HG03060 (cell line): ENCODE measurements at regions not wholly inside any gene's neighbourhood (a gene's known extent, or its start where the extent isn't known, plus 50 kb on each side); places are given as distances from the start of the nearest gene placed in this dataset.

Source experiments
- ATAC-seq: cut with Tn5 transposase; IDR thresholded peaks from one replicate; pipeline ENCODE4 v1.9.1; 2021; ENCODE audit warnings: low read depth, moderate number of reproducible peaks; ENCODE audit not compliant: unreplicated experiment

DNA sequence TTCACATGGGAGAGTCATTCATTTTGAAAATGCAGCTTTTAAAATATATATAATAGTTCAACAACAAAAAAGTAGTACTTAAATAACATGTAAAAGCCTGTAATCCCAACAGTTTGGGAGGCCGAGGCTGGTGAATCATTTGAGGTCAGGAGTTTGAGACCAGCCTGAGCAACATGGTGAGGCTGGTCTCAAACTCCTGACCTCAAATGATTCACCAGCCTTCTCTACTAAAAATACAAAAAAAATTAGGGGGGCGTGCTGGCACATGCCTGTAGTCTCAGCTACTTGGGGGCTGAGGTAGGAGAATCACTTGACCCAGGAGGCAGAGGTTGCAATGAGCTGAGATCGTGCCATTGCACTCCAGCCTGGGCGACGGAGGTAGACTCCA, 256.3 kb upstream of the RGS6 start:
- no peak for ATAC-seq

- ATAC-seq: no peak
Observed at GRCh38 chr14:71680736-71681387, 251.4 kb upstream of the RGS6 start.

DNA sequence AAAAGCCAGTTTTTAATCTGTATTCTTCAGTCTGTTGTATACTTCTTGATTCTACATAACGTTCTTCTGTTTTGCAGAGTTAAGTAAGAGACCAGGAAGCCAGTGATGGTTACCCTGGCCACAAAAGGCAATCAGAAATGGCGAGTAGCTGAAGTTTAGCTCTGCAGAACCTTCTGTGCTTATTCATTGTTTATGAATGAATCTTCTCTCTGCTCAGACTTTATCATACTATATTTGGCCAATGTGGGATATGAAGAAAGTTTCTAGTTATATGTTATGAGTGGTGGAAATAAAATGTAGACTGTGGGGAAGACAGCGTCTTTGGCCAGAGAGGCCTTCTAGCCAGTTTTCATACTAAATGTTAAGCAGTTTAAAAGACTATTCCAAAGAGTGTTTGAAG, 249.9 kb upstream of the RGS6 start:
- no peak for ATAC-seq

DNA sequence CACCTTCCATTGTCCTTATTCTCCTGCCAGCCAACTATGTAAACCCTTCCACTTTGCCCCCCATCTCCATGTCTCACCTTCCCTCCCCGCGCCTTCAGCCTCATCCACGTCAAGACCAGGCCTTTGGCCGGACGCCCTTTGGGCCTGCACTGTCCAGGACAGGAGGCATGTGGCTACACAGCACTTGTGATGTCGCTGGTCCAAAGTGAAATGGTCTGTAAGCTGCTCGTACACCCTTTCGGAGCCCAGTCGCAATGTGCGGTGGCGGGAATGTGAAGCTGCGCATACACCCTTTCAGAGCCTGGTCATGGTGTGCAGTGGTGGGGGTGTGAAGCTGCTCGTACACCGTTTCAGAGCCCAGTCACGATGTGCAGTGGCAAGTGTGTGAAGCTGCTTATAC, 247.9 kb upstream of the RGS6 start:
- no peak for ATAC-seq

DNA sequence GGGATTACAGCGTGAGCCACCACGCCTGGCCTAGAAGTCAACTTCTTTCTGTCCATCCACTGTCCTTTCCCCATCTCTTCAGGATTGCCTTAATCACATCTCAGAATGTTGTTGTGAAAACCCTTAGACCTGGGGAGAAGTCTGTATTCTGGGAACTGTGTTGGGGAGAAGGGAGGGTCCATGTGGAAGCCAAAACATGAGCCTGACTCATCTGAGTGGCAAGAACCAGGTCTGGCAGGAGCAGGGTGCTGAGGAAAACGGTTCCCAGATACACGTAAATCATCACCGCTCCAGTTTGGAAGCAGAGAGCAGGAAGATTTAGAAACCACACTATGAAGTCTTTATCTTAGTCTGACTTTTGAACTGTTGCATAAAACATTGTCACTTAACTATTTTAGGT, 245.6 kb upstream of the RGS6 start:
- ATAC-seq: no peak

DNA sequence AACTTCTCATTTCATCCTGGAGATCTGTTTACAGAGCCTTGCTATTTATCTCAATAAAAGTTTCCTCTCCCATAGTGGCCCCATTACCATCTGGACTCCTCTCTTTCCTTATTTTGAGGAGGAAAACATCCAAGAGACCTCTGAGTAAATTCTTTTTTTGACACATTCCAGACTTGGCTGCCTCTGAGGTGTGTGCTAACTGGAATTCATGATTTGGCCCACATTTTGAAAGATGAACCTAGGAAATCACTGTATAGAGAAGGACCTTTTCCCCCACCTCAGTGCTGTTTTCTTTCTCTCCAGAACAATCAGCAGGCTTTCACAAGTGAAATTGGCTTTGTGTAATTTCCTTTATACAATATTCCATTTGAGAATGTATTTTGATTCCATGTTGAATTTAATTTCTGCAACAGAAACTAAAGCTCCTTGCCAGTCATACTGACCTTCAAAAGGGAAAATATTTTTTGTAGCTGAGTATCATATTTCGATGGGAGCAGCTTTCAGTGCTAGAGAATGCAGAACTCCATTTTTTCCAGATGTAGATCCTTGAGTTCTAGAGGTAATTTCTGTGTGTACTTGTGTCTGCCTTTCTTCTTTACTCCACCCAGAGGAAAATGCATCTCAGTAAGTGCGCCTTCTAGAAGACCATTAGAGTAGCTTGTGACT, 244.9 kb upstream of the RGS6 start:
- no peak for ATAC-seq

DNA sequence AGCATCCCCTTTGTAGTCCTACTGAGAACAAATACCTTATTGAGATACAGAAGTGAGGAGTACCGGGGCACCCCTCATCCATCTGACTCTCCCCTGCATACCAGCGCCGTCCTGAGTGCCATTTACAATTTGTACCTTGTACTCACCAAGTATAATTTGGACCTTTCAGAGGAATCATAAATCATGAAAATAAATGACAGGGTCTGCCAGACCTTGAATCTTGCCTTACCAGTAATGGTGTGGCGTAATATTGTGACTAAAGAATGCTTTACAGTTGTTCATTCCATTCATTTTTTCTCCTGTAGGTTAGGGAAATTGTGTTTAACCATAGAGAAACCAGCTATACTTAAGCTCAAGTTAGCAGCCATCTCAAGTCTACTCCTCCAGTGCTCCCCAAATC, 243.7 kb upstream of the RGS6 start:
- ATAC-seq: no peak

GRCh38 chr14:71690478-71690877, 241.8 kb upstream of the RGS6 start:
- ATAC-seq: no peak

DNA sequence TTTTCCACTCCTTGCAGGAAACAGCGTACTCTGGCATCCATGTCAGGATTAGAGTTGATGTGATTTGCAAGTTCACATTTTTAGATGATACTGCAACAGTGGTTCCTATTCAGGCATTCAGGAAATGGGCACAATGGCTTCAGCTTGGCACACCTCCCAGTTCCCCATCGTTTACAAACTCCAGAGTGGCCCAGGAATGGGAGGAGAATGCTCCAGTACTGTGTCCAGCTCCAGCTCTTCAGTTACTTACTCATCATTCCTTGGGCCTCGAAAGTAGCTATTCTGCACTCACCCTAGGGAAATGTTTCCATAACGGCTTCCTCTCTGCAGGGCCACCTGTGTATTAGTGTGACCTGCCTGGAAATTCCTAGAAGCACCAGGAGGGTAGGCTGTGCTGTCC, 239.7 kb upstream of the RGS6 start:
- no peak for ATAC-seq

- ATAC-seq: no peak
Observed at GRCh38 chr14:71693381-71693780, 238.8 kb upstream of the RGS6 start.

- no peak for ATAC-seq
Observed at GRCh38 chr14:71694591-71695530, 237.4 kb upstream of the RGS6 start.

GRCh38 chr14:71695611-71696350, 236.4 kb upstream of the RGS6 start:
- no peak for ATAC-seq

DNA sequence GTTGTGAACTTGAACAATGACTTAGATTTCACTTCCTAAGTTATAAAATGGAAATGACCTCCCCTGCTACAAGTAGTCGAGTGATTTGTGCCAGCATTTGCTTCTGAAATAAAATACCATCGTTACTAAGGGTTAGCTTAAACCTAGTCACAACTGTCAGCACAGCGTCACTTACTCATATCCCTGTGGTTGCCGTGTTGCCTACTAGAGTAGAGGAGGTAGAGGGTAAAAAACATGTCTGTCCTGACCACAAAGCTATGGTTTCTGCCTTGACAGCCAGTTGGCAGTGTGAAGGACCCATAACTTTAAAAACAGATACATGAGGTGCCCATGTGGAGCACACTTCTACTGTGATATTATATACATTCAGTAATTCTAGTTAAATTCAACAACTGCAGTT, 234.2 kb upstream of the RGS6 start:
- ATAC-seq: no peak

GRCh38 chr14:71698673-71699072, 233.6 kb upstream of the RGS6 start:
- ATAC-seq: no peak

GRCh38 chr14:71701990-71702389, 230.2 kb upstream of the RGS6 start:
- ATAC-seq: no peak

DNA sequence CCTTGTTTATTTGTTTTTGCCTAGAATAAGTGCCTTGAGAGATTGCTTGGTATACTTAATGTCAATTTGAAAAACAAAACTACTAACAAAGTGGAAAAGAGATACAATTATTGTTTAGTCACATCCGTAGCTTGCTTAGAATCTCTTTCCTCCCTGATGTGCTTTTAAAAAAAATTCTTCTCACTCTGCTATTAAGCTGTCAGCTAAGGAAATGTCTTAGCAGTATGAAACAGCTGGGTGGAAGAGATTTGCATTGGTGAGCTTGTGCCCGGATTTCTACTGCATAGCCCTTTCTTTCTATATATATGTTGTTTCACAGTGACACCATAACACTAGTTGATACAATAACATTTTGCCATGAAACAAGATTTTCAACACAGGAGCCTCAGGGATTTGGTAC, 229.4 kb upstream of the RGS6 start:
- ATAC-seq: no peak

- ATAC-seq: no peak
Observed at GRCh38 chr14:71703477-71703876, 228.8 kb upstream of the RGS6 start.

DNA sequence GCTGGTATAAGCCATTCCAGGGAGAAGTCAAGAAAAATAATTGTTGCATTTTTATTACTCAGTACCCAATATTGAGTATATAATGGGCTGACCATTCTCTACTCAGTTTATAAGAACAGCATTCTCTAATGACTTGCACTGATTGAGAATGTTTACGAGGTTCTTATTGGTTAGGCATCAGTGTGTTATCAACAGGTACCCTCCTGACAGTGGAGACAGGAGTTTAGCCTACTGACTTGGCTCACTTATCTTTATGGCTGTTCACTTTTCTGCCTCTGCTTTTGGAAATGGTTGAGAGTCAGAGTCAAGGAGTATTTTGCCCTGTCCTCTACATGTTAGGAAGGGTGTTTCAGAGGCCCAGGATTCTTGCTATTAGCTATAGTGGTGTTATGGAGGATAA, 228.0 kb upstream of the RGS6 start:
- ATAC-seq: no peak

DNA sequence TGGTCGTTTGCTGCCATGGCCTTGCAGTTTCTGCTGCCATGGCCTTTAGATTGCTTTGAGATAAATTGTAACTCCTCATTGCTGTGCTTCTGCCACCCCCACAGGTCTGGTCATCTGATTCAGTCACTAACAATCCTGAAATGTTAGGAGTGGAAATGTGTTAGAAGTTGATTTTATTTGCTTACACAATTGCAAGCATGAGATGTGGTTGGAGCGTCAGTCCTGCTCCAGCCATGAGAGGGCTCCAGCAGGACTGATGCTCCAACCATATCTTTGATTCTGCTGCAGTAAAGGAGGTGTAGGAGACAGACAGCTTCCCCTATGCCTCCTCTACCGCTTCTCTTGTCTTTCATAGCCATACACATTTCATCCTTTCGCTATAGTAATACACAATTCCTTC, 226.8 kb upstream of the RGS6 start:
- ATAC-seq: no peak

- ATAC-seq: no peak
Observed at GRCh38 chr14:71709076-71709475, 223.2 kb upstream of the RGS6 start.

DNA sequence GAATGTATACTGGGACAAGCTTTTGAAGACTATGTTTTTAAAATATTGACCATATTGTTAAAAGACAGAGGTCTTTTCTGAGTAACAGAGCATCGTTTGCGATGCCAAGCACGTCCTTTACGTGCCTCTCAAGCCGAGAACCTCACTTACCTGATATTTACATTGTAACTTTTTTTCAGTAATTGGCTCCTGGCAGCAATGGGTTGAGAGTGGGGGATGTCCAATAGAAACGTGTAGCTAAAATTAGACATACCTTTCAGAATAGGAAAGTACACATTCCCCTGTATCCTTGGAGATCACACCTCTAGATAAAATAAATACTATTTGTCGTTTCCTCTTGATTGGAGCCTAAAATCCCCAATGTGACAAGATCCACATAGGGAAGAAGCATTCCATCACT, 222.2 kb upstream of the RGS6 start:
- ATAC-seq: no peak
